ENCODE measurements at regions not wholly inside any gene's neighbourhood (a gene's known extent, or its start where the extent isn't known, plus 50 kb on each side); places are given as distances from the start of the nearest gene placed in this dataset.

DNA sequence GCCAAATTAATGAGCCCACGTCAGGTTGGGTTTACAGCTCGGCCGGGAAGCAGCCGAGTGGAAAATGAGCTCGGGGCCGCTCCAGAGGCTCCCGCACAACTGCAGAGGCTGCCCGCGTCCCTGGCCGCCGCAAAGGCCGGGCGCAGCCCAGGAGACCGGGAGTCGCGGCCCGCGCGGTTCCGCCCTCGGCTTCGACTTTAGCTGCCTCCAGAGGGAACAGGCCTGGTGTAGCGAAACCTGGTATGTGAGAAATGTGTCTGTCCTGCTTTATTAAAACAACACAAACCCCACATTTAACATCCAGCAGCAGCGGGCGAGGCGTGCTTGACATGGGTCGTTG, 66.2 kb downstream of the FOXD1 start:
- DNase-seq (ENCODE audit: low spot score in 2 of 2) = no peak
- TF ChIP-seq, protein P1, sequence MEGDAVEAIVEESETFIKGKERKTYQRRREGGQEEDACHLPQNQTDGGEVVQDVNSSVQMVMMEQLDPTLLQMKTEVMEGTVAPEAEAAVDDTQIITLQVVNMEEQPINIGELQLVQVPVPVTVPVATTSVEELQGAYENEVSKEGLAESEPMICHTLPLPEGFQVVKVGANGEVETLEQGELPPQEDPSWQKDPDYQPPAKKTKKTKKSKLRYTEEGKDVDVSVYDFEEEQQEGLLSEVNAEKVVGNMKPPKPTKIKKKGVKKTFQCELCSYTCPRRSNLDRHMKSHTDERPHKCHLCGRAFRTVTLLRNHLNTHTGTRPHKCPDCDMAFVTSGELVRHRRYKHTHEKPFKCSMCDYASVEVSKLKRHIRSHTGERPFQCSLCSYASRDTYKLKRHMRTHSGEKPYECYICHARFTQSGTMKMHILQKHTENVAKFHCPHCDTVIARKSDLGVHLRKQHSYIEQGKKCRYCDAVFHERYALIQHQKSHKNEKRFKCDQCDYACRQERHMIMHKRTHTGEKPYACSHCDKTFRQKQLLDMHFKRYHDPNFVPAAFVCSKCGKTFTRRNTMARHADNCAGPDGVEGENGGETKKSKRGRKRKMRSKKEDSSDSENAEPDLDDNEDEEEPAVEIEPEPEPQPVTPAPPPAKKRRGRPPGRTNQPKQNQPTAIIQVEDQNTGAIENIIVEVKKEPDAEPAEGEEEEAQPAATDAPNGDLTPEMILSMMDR (IDR thresholded peaks at IDR 0.05) = no peak
- TF ChIP-seq POLR2A (IDR thresholded peaks at IDR 0.05) = no peak
- intact Hi-C loops (cut with DNase I; ENCODE audit: low total_unique reads) = no loop called here
- 36 to 44% methylated on average over 18 to 27 of the region's 27 CpGs for WGBS, 2 donors
- no peak overlapping the region for H3K4me3 ChIP-seq (ENCODE audit: low read depth, poor library complexity, severe bottlenecking)

DNA sequence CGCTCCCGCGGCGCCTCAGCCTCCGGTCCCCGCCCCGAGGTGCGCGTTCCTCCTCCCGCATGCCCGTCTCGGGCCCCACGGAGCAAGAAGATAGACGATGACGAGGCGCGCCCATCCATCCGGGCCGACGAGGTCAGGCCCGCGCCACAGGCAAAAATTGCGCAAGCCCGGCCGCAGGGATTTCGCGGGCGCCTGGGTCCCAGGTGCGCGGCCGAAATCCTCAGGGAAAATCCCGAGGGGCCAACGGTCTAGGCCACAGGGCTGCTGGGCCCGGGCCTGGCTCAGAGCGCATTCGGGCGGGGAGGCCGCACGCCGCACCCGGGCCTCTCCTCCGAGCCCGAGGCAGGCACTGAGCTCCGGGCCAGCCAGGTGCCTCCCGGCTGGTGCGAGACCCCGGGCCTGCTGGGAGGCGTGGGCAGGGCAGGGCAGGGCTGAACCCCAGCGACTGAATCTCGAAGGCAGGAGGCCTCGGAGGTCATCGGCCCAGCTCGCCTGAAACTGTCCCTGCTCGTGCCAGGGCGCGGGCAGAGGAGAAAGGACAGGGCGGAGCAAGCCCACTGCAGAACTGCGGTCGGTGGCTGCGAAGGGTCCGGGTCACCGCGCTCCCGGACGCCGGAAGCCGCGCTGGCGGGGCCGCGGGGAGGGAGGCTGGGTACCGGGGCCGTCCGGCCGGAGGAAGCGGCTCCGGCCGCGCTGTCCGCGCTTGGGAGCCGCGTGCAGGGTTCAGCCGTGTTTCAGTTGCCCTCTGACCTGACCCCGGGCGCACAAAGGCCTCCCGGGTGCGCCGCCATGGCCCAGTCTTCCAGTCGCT, 66.8 kb downstream of the FOXD1 start:
- 9 to 26% methylated on average over 25 to 83 of the region's 90 CpGs for WGBS, 2 donors
- H3K4me3 ChIP-seq (ENCODE audit: low read depth, poor library complexity, severe bottlenecking) = no peak overlapping the region
- intact Hi-C loops (cut with DNase I; ENCODE audit: low total_unique reads) = no loop called here
- TF ChIP-seq POLR2A (IDR thresholded peaks at IDR 0.05) = no peak
- TF ChIP-seq, protein P1 (IDR thresholded peaks at IDR 0.05) = no peak
- DNase-seq (ENCODE audit: low spot score in 2 of 2) = no peak

DNA sequence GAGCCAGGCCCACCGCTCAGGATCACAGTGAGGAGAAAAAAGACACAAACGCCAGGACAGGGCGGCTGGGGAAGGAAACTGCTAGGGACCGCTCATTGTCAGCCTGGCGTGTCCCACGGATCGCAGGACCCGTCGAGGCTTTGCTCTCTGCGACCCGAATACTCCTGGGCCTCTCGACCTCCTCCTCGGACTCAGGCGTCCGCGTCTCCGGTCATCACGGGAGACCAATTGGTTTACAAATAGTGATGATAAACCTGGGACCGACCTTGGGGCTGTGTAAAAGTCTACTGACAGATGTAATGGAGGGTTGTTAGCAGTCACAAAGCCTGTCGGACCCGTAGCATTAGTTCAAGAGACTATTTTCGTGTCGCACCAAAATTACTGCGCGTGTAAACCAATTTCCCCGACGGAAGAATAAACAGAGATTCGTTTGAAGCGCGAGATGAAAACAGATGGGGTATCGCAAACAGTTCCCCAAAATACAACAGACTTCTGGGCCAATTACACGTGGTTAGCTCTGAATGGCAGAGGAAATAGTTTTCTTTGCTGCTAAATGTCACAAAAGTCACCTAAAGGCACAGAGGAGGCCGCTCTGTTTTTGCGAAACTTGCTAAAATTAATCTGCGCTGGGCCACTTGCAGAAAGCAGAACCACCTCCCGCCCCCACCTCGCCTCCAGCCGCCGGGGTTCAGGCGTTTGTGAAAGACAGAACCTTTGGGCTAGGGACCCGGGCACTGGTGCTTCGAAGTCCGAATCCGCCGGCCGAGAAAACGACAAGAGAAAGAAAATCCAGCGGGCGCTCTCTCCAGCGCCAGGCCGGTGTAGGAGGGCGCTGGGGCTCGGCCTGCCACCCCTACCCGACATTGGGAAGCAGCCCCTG, 67.6 kb downstream of the FOXD1 start:
- H3K4me3 ChIP-seq (ENCODE audit: low read depth, poor library complexity, severe bottlenecking) = no peak overlapping the region
- DNase-seq (ENCODE audit: low spot score in 2 of 2) = no peak
- intact Hi-C loops (cut with DNase I; ENCODE audit: low total_unique reads) = no loop called here
- TF ChIP-seq, protein P1 (IDR thresholded peaks at IDR 0.05) = no peak
- TF ChIP-seq POLR2A (IDR thresholded peaks at IDR 0.05) = no peak
- WGBS, 2 donors = 35 to 46% methylated on average over 43 to 54 of the region's 54 CpGs

DNA sequence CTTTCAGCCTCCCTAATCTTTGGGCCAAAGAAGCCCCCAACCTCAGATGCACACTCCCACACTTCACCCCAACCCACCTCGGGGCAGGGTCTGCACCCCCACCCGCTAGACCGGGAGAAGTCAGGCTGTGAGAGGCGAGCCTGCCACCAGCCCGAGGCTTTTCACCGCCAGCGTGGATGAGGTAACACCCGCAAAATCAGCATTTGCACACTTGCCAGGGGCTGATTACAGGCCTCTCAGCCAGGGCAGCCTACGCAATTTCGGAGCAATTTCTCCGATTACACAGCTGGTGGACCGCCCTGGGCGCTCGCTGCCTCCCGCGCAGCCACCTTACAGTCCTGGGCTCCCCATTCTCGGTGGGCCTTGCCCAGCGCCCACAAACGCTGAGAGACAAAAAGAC, 68.5 kb downstream of the FOXD1 start:
- no peak overlapping the region for H3K4me3 ChIP-seq (ENCODE audit: low read depth, poor library complexity, severe bottlenecking)
- 60 to 63% methylated on average over 19 of the region's 19 CpGs for whole genome bisulfite sequencing, 2 donors
- TF ChIP-seq POLR2A (IDR thresholded peaks at IDR 0.05) = no peak
- TF ChIP-seq, protein P1 (IDR thresholded peaks at IDR 0.05) = no peak
- intact Hi-C loops (cut with DNase I; ENCODE audit: low total_unique reads) = no loop called here
- no peak for DNase-seq (ENCODE audit: low spot score in 2 of 2)

DNA sequence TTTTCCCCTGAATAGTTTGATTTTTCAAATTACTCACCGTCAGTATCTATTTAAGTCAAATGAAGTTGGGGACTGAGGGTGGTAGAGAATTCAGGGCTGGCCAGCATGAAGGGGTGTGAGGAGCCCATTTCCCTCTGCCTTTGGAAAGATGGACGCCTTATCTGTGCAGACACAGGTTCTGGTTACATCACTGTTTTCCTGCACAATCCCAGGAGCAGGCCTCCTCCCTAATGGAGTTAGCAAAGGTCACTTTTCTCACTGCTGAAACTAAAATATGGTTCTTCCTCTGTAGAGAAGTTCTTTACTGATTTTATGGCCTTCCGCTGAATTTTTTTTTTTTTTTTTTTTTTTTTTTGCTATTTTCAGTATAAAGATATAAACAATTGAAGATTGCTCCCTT, 69.1 kb downstream of the FOXD1 start:
- DNase-seq (ENCODE audit: low spot score in 2 of 2) = no peak
- H3K4me3 ChIP-seq (ENCODE audit: low read depth, poor library complexity, severe bottlenecking) = no peak overlapping the region
- WGBS, 2 donors = 89 to 92% methylated on average over 3 of the region's 3 CpGs
- intact Hi-C loops (cut with DNase I; ENCODE audit: low total_unique reads) = no loop called here
- TF ChIP-seq, protein P1 (IDR thresholded peaks at IDR 0.05) = no peak
- TF ChIP-seq POLR2A (IDR thresholded peaks at IDR 0.05) = no peak
